Neural cell (in vitro differentiated cells): ENCODE measurements at regions not wholly inside any gene's neighbourhood (a gene's known extent, or its start where the extent isn't known, plus 50 kb on each side); places are given as distances from the start of the nearest gene placed in this dataset.

Source experiments
- H2AFZ ChIP-seq: fragments of 200-600, 300-800 bp; sonication (generic), shearing (Covaris generic); 2 replicates; pipeline ENCODE4 v1.6.0; 2014; ENCODE audit warnings: low read depth, mild to moderate bottlenecking, antibody characterized with exemption, low read length, moderate library complexity
- H3F3A ChIP-seq: fragments of 200-600 bp; shearing (Covaris generic); 2 replicates; pipeline ENCODE4 v1.6.1; 2016; ENCODE audit warnings: mild to moderate bottlenecking, moderate library complexity, mixed read lengths, antibody characterized with exemption, low read length; ENCODE audit not compliant: insufficient read depth, poor library complexity, severe bottlenecking
- H3K27ac ChIP-seq: fragments of 200-600, 300-800 bp; sonication (generic), shearing (Covaris generic); 2 replicates; pipeline ENCODE4 v1.5.1; 2014; ENCODE audit warnings: mild to moderate bottlenecking, low read length, moderate library complexity
- H3K27me3 ChIP-seq: fragments of 300-800, 200-600 bp; sonication (generic), shearing (Covaris generic); 2 replicates; pipeline ENCODE4 v1.6.0; 2014; ENCODE audit warnings: mild to moderate bottlenecking, low read depth, low read length, moderate library complexity; ENCODE audit not compliant: insufficient read depth
- H3K36me3 ChIP-seq: fragments of 300-800, 200-600 bp; sonication (generic), shearing (Covaris generic); 2 replicates; pipeline ENCODE4 v1.5.1; 2014; ENCODE audit warnings: mild to moderate bottlenecking, antibody characterized with exemption, low read length, moderate library complexity; ENCODE audit not compliant: insufficient read depth
- H3K4me2 ChIP-seq: fragments of 300-800, 200-600 bp; sonication (generic), shearing (Covaris generic); 2 replicates; pipeline ENCODE4 v1.6.0; 2014; ENCODE audit warnings: mild to moderate bottlenecking, low read length
- H3K4me3 ChIP-seq: fragments of 300-800, 200-600 bp; sonication (generic), shearing (Covaris generic); 2 replicates; pipeline ENCODE4 v1.5.1; 2014; ENCODE audit warnings: mild to moderate bottlenecking, low read length, moderate library complexity
- H3K79me2 ChIP-seq: fragments of 200-600 bp; shearing (Covaris generic); replicated peaks from 2 replicates; pipeline ENCODE4 v1.6.0; 2014; ENCODE audit warnings: mild to moderate bottlenecking, low read length, moderate library complexity; ENCODE audit not compliant: insufficient read depth
- H3K9ac ChIP-seq: fragments of 300-800, 200-600 bp; sonication (generic), shearing (Covaris generic); 2 replicates; pipeline ENCODE4 v1.6.1; 2016; ENCODE audit warnings: mild to moderate bottlenecking, low read length, mixed read lengths
- H3K9me2 ChIP-seq: fragments of 200-600 bp; shearing (Covaris generic); 2 replicates; pipeline ENCODE4 v1.6.1; 2016; ENCODE audit warnings: mild to moderate bottlenecking, low read length, mixed read lengths; ENCODE audit not compliant: insufficient read depth
- H3K9me3 ChIP-seq: fragments of 200-600, 300-800 bp; sonication (generic), shearing (Covaris generic); 2 replicates; pipeline ENCODE4 v1.6.1; 2016; ENCODE audit warnings: mild to moderate bottlenecking, mixed run types, low read length, moderate library complexity, mixed read lengths
- H4K20me1 ChIP-seq: fragments of 200-600 bp; shearing (Covaris generic); 2 replicates; pipeline ENCODE4 v1.6.1; 2016; ENCODE audit warnings: mild to moderate bottlenecking, mixed run types; ENCODE audit not compliant: insufficient read depth
- CTCF ChIP-seq: fragments of 450-650 bp; IDR thresholded peaks from 2 replicates; pipeline ENCODE4 v1.5.1; 2014; ENCODE audit warnings: antibody characterized with exemption, mild to moderate bottlenecking, moderate library complexity; ENCODE audit not compliant: poor library complexity, severe bottlenecking
- EP300 ChIP-seq: fragments of 450-650 bp; conservative IDR thresholded peaks from 2 replicates; pipeline ENCODE4 v1.6.1; 2014; ENCODE audit warnings: antibody characterized with exemption, mild to moderate bottlenecking, moderate library complexity; ENCODE audit not compliant: poor library complexity, severe bottlenecking
- EZH2 ChIP-seq: fragments of 200-600, 300-800 bp; shearing (Covaris generic), sonication (generic); IDR thresholded peaks from 2 replicates; pipeline ENCODE4 v1.6.1; 2014; ENCODE audit warnings: antibody characterized with exemption, low read length, borderline replicate concordance, mild to moderate bottlenecking; ENCODE audit not compliant: insufficient read depth, poor library complexity, severe bottlenecking
- MXI1 ChIP-seq: fragments of 450-650 bp; conservative IDR thresholded peaks from 2 replicates; pipeline ENCODE4 v1.6.1; 2014; ENCODE audit warnings: antibody characterized with exemption, mild to moderate bottlenecking; ENCODE audit not compliant: poor library complexity, severe bottlenecking
- POLR2AphosphoS5 ChIP-seq: IDR thresholded peaks from 2 replicates; pipeline ENCODE4 v1.6.1; 2012
- RAD21 ChIP-seq: fragments of 450-650 bp; conservative IDR thresholded peaks from 2 replicates; pipeline ENCODE4 v1.6.1; 2014; ENCODE audit warnings: antibody characterized with exemption, mild to moderate bottlenecking, moderate library complexity
- REST ChIP-seq: IDR thresholded peaks from 2 replicates; pipeline ENCODE4 v1.6.1; 2012; ENCODE audit warnings: borderline replicate concordance
- TAF1 ChIP-seq: IDR thresholded peaks from 2 replicates; pipeline ENCODE4 v1.6.1; 2012; ENCODE audit warnings: low read depth

DNA sequence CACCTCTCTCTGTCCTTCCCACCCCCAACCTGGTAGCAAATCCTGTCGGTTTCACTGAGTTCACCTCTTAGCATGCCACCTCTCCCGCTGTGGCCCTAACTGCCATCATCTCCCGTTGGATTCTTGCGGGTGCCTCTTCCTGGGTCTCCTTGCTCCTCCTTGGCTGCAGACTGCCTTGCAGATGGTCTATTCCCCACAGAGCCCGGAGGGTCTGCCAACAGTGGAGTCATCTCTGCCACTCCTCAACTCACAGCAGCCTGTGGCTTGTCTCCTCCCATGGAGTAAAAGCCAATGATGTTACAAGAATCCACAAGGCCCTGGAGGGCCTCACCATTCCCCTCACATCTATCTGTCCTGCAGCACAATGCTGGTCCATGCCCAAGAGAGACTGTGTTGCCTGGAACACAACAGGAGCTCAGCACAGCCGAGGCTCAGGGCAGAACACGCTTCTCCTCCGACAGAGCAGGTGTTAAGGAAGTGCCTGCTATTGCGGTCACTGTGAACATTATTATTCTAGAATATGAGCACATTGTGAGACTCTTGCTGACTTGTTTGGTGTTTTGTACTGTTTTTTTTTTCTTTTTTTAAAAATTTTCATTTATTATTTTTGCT is 241.8 kb upstream of the SULF2 start:
- H2AFZ ChIP-seq: no peak overlapping the region

GRCh38 chr20:48025661-48026060 is 240.4 kb upstream of the SULF2 start:
- Histone ChIP-seq H4K20me1 (no peaks in the 10 kb centered on the region), H3K36me3 (no peaks in the 10 kb centered on the region), H3F3A (no peaks in the 10 kb centered on the region), H3K27ac (no peak overlapping the region), H3K79me2 (no peaks in the 10 kb centered on the region), H3K4me2 (no peak overlapping the region), H3K9me2 (no peaks in the 10 kb centered on the region), H3K9ac (no peak overlapping the region), H3K27me3 (no peaks in the 10 kb centered on the region), H3K4me3 (no peak overlapping the region), H3K9me3 (no peaks in the 10 kb centered on the region), H2AFZ (no peak overlapping the region)
- no peak for TF ChIP-seq RAD21
- no peak for TF ChIP-seq TAF1
- TF ChIP-seq REST: no peak
- TF ChIP-seq CTCF: no peak
- TF ChIP-seq EZH2: no peak

More for the DNA sequence above, 241.8 kb upstream of the SULF2 start:
- no peaks in the 10 kb centered on the region for H3K36me3 ChIP-seq
- no peaks in the 10 kb centered on the region for H3F3A ChIP-seq
- no peaks in the 10 kb centered on the region for H3K9me3 ChIP-seq
- H3K9me2 ChIP-seq: no peaks in the 10 kb centered on the region
- H3K4me2 ChIP-seq: no peak overlapping the region
- H3K27me3 ChIP-seq: no peaks in the 10 kb centered on the region
- H3K79me2 ChIP-seq: no peaks in the 10 kb centered on the region
- TF ChIP-seq RAD21 (no peak), POLR2AphosphoS5 (no peak), MXI1 (no peak)
- no peak overlapping the region for H3K27ac ChIP-seq
- no peak overlapping the region for H3K4me3 ChIP-seq
- H3K9ac ChIP-seq: no peak overlapping the region
- H4K20me1 ChIP-seq: no peaks in the 10 kb centered on the region

DNA sequence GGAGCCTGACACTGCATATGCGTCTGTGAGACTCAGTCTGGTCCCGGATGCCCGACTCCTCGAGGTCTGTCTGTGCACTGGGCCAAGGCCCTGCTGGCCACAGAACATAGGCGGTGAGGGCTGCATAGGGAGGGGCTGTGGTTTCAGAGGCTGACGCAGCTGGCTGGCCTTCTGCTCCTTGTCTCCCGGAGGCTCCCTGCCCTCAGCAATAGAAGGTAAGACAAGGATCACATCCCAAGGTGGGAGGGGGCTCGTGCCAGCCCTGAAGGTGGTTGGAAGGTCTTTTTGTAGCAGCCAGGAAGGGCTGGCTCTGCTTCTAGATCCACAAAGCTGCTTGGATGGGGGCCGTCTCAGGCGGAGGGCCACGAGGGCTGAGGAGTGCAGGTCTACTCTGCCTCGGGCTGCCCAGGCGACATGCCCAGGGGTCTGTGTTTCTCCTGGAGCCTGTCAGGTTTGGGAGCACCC is 239.8 kb upstream of the SULF2 start:
- Histone ChIP-seq H2AFZ (no peak overlapping the region), H3K9me3 (no peaks in the 10 kb centered on the region), H3K36me3 (no peaks in the 10 kb centered on the region), H3F3A (no peaks in the 10 kb centered on the region), H3K27ac (no peak overlapping the region), H4K20me1 (no peaks in the 10 kb centered on the region), H3K9me2 (no peaks in the 10 kb centered on the region), H3K27me3 (no peaks in the 10 kb centered on the region), H3K9ac (no peak overlapping the region), H3K79me2 (no peaks in the 10 kb centered on the region), H3K4me3 (no peak overlapping the region), H3K4me2 (no peak overlapping the region)
- TF ChIP-seq POLR2AphosphoS5 (no peak), CTCF (no peak), EP300 (no peak), TAF1 (no peak), MXI1 (no peak), RAD21 (no peak), REST (no peak)
